ENCODE measurements at regions not wholly inside any gene's neighbourhood (a gene's known extent, or its start where the extent isn't known, plus 50 kb on each side); places are given as distances from the start of the nearest gene placed in this dataset.
"Not testable (repeated sequence)": the region's sequence is repeated elsewhere in the genome, so short reads cannot be mapped to it uniquely, and the experiment has no call there.

DNA sequence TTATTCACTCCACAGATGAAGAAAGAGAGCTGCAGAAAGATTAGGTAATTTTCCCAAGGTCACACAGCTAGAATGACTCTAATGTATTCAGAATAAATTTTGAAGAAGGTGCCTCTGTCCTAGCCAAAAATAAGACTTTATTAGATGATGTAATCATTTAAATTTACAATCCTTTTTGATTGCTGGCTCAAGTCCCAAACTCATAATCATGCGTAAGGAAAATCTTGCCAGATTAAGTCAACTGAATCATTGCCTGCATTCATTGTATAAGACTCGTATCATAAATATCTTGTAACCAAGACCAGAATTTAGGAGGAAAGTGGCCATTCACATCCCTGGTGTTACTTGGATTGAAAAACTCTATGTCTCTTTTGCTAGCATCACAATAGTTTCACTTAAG lies 53.1 kb upstream of the STK39 start:
- DNase-seq: no peak

DNA sequence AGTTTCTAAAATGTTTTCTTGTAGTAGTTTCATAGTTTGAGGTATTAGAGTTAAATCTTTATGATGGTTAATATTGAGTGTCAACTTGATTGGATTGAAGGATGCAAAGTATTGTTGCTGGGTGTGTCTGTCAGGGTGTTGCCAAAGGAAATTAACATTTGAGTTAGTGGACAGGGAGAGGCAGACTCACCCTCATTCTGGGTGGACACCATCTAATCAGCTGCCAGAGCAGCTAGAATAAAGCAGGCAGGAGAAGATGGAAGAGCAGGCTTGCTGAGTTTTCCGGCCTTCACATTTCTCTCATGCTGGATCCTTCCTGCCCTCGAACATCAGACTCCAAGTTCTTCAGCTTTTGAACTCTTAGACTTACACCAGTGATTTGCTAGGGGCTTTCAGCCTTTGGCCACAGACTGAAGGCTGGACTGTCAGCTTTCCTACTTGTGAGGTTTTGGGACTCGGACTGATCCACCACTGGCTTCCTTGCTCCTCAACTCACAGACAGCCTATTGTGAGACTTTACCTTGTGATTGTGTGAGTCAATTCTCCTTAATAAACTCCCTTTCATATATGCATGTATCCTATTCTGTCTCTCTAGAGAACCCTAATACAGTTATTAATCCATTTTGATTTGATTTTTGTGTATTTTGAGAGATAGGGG lies 56.8 kb upstream of the STK39 start:
- no peak for DNase-seq

DNA sequence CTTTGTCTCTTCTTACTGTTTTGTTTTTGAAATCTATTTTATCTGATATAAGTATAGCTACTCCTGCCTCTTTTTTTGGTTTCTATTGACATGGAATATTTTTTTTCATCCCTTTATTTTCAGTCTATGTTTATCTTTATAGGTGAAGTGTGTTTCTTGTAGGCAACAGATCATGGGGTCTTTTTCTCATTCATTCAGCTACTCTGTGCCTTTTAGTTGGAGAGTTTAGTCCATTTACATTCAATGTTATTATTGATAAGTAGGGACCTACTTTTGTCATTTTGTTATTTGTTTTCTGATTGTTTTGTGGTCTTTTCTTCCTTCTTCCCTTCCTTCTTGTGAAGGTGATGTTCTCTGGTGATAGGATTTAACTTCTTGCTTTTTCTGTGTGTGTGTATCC lies 60.0 kb upstream of the STK39 start:
- DNase-seq: no peak

- no peak for DNase-seq
These were observed 63.2 kb upstream of the STK39 start for GRCh38 chr2:168310580-168310979.

DNA sequence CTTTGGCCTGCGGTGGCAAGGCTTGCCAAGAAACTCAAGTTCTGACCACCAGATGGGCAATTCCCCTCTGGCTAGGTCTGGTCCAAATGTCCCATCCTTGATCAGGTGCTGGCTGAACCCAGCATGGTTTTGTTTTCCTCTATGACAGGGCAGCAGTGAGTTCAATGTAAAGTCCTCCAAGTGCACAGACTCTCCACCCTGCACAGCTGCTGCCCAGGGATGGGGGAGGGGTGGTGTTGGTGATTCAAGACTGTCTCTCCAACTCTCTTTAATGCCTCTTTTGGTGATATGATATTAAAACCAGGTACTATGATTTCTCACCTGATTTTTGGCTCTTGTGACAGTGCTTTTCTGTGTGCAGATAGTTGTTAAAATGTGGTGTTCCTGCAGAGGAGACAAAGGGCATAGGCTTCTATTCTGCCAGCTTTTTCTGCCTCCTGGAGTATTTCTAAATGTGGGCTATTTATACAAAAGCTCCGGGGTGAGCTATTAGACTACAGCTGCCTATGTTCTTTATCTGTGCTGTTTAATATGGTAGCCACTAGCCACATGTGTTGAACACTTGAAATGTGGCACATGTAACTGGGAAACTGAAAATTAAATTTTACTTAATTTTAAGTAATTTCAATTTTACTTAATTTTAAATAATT lies 64.0 kb upstream of the STK39 start:
- no peak for DNase-seq

- no peak for DNase-seq
These were observed 64.8 kb upstream of the STK39 start for GRCh38 chr2:168312036-168312822.

DNA sequence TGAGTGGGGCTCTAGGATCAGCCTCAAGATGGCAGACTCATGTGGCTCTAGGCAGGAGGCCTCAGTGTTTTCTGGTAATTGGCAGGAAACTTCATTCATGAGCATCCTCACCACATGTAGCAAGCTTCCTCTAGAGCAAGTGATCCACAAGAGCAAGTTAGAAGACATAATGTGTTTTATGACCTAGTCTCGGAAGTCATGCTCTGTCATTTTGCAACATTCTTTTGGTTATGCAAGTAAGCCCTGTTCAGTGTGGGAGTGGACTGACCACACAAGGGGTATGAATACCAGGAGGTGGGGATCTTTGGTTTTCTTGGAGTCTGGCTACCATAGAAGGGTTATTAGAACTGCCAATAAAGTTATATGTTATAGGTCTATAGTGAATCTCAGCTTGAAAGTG lies 66.8 kb upstream of the STK39 start:
- no peak for DNase-seq

DNA sequence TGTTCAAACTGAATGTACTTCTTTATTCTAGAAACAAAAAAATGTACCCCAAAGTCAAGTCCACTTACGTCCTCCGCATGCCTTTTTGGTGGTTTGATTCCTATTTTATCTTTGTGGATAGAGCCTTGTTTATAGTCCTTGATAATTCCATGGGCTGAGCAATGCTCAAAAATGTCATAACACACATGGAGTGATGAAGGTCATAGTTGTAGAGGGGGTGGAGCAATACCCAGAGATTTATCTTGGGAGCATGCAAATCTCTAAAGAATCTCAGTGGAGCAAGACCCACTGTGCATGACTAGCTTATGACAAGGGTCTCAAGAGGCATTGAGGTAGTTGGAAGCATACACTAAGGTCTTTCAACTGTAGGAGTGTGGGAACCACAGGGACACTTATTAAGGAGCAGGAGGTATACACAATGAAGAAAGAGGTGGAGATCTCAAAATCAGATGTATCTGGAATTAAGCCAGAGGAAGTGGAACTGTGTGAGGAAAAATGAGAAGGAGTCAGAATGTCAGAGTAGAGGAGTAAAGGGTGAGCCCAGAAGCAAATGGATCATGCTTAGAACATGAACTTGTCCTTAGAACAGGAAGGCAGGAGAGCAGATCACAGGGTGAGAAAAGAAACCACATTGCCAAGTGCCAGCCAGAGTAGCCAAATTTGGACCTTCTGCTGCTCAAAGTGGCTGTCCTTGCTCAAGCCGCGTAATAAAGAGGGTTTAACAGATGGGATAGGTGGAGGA lies 68.1 kb upstream of the STK39 start:
- DNase-seq: no peak

- DNase-seq: no peak
These were observed 68.7 kb upstream of the STK39 start for GRCh38 chr2:168316073-168316440.

DNA sequence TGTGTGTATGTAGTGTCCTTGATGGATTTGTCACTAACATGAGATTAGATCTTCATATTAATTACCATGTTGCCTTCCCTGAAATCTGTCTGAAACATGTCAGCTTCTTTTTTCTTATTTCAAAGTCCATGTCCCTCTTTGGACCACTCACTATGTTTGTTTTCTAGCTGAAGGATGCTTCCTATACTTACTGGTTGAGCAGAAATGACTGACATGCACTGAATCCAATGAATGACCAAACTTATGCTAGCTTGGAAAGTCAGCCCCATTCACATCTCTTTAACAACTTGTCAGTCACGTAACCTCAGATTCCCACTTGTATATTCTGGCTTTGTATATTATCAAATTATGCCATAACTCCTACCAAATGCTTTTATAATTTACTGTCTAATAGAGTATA lies 69.9 kb upstream of the STK39 start:
- no peak for DNase-seq

GRCh38 chr2:168320267-168320666 lies 72.9 kb upstream of the STK39 start:
- DNase-seq: no peak

GRCh38 chr2:168322325-168323007 lies 75.1 kb upstream of the STK39 start:
- no peak for DNase-seq

- no peak for DNase-seq
These were observed 76.2 kb upstream of the STK39 start for GRCh38 chr2:168323529-168324021.

GRCh38 chr2:168326572-168326971 lies 79.2 kb upstream of the STK39 start:
- no peak for DNase-seq

DNA sequence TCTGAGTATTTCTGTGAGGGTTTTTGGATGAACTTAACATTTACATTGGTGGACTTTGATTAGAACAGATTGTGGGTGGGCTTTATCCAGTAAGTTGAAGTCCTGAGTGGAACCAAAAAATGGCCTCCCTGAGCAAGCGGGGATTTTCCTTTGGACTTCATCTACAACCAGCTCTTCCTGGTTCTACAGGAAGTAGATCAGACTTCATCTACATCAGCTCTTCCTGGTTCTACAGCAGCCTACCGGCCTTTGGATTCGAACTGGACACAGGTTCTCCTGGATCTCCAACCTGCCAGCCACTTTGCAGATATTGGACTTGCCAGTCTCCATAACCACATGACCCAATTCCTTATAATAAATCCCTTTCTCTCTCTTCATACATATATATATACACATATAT lies 79.9 kb upstream of the STK39 start:
- no peak for DNase-seq

DNA sequence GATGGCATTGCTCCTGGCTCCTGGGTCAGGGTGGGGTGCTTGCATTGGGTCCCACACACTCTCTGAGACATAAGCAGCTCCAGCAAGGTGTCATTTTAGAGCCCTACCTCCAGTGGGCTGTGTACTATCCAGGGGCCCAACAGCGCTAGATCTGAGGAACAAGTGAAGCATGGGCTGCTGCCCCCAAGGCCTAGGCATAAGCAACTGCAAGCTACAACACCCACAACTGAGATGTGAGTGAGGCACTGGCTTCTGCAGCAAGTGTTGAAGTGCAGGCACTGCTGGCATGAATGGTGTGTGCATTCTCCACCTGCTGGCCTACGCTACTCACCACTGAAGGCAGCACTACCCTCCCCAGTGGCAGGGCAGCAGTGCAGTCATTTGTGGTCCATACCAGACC lies 81.0 kb upstream of the STK39 start:
- no peak for DNase-seq

GRCh38 chr2:168330624-168331423 lies 83.4 kb upstream of the STK39 start:
- no peak for DNase-seq

DNA sequence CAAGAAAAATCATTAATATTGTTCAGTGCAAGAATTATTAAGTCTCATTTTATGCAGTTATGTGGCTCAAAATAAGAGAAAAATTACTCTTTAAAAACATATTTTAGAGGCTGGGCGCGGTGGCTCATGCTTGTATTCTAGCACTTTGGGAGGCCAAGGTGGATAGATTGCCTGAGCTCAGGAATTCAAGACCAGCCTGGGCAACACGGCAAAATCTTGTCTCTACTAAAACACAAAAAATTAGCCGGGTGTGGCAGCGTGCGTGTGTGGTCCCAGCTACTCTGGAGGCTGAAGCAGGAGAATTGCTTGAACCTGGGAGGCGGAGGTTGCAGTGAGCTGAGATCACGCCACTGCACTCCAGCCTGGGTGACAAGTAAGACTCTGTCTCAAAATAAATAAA lies 87.9 kb upstream of the STK39 start:
- not testable (repeated sequence) for DNase-seq

DNA sequence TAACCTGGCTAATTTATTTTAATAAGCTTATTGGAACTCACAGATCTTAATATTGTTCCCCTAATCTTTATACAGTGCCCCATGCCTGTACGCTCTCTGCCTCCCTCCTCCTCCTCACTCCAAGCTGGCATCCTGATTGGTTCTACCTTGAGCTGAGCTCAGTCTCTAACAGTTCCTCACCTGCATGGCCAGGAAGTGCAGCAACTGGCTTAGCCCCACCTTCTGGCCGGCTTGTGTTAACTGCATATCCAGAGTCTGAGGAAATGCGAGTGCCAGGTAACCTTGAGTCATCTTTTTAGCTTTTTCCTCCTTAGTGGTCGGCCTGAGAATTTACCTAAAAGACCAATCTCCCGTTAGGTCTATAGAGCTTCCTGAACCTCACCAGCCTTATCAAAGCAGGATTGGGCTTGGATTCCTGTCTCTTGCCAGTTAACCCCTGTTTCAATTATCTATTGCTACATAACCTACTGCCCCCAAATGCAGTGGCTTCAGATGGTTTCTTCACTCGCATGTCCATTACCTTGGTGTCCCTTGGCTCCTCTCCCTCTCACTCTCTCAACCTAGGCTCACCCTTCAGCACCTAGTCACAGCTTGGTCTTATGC lies 89.5 kb upstream of the STK39 start:
- peak; percentile 55 for DNase-seq

GRCh38 chr2:168338292-168338691 lies 90.9 kb upstream of the STK39 start:
- no peak for DNase-seq

DNA sequence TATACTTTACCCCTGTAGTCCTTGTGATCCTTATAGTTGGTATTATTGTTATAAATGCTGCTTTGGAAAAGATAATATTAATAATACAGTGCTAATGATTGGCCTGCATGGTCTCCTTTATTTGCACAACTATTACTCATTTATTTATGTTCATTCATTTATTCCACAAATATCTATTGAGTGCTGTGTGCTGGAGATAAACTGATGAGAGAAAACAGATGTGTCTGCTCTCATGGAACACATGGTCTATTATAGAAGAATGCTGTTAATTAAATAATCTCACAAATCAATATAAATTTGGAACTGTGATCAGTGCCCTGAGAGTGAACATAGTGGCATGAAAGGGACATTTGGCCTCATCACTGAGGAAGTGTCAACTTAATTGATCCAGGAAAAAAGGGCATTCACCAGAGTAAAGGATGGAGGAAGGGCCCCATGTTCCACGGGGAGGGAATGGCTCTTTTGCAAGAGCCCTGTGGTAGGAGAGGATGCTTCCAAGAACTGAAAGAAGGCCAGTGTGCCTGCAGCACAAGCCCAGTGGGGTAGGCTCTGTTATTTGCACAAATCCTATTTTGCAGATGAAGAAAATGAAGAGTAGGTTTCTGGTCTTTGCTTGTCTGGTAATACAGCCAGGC lies 91.5 kb upstream of the STK39 start:
- DNase-seq: no peak

Data from stimulated activated CD4-positive, alpha-beta T cell treated with anti-CD3 and anti-CD28 coated beads, Interleukin-4, amount 100 ng/mL, for 1 hour (primary cell).